Lower leg skin (tissue), 4 donors: ENCODE measurements at regions not wholly inside any gene's neighbourhood (a gene's known extent, or its start where the extent isn't known, plus 50 kb on each side); places are given as distances from the start of the nearest gene placed in this dataset.

Source experiments
- DNase-seq, 2 donors: peaks; one replicate each; pipeline ENCODE4 v3.0.0-alpha.2; 2019; ENCODE audit warnings: low spot score in 2 of 2
- H3K4me3 ChIP-seq: fragments of 200-600 bp; sonication (generic); 2 replicates; pipeline ENCODE4 v1.5.1; 2017; ENCODE audit warnings: mild to moderate bottlenecking, low read depth; ENCODE audit not compliant: poor library complexity, severe bottlenecking
- POLR2A ChIP-seq, 2 donors: fragments of 450-650 bp; IDR thresholded peaks; one replicate each; pipeline ENCODE4 v1.6.1; 2016 to 2017; ENCODE audit warnings: antibody characterized with exemption in 2 of 2, mild to moderate bottlenecking in 1 of 2, moderate library complexity in 1 of 2
- WGBS, 2 donors: methylation state at CpG; one replicate each; pipeline ENCODE4 v1.1.5; 2018; 5-methylcytosine and 5-hydroxymethylcytosine counted together
- intact Hi-C: fragments of 100-400 bp; cut with DNase I; formaldehyde crosslinking; loops from one replicate; pipeline ENCODE4 v1.15.0; 2023; ENCODE audit warnings: low total_unique reads
- TF ChIP-seq, protein P1 (sequence below), 3 donors: fragments of 450-650 bp; IDR thresholded peaks; one replicate each; pipeline ENCODE4 v1.5.1; 2016; ENCODE audit warnings: antibody characterized with exemption in 3 of 3, mild to moderate bottlenecking in 3 of 3, moderate library complexity in 2 of 3

GRCh38 chr14:98976271-98976670, 295.7 kb downstream of the BCL11B start:
- intact Hi-C loops: no loop called here
- H3K4me3 ChIP-seq: no peak overlapping the region
- no peak for DNase-seq
- WGBS, 2 donors: 54 to 63% methylated on average over 3 of the region's 3 CpGs
- TF ChIP-seq, protein P1, sequence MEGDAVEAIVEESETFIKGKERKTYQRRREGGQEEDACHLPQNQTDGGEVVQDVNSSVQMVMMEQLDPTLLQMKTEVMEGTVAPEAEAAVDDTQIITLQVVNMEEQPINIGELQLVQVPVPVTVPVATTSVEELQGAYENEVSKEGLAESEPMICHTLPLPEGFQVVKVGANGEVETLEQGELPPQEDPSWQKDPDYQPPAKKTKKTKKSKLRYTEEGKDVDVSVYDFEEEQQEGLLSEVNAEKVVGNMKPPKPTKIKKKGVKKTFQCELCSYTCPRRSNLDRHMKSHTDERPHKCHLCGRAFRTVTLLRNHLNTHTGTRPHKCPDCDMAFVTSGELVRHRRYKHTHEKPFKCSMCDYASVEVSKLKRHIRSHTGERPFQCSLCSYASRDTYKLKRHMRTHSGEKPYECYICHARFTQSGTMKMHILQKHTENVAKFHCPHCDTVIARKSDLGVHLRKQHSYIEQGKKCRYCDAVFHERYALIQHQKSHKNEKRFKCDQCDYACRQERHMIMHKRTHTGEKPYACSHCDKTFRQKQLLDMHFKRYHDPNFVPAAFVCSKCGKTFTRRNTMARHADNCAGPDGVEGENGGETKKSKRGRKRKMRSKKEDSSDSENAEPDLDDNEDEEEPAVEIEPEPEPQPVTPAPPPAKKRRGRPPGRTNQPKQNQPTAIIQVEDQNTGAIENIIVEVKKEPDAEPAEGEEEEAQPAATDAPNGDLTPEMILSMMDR (IDR thresholded peaks at IDR 0.05): no peak
- no peak for TF ChIP-seq POLR2A (IDR thresholded peaks at IDR 0.05)

DNA sequence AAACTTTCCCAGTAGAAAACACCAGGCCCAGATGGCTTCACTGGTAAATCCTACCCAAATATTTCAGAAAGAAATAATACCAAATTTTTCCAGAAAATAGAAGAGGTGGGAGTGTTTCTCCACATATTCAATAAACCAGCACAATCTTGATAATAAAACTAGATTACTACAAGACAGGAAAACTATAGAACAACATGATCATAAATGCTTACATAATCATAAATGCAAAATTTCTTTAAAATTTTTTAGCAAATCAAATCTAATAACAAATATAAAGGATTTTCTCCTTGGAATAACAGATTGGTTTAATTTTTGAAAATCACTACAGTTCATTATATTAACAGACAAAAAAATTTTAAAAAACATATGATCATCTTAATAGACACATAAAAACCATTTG, 294.5 kb downstream of the BCL11B start:
- DNase-seq: no peak
- intact Hi-C loops: no loop called here
- no peak overlapping the region for H3K4me3 ChIP-seq
- TF ChIP-seq POLR2A (IDR thresholded peaks at IDR 0.05): no peak
- TF ChIP-seq, protein P1 (IDR thresholded peaks at IDR 0.05): no peak

DNA sequence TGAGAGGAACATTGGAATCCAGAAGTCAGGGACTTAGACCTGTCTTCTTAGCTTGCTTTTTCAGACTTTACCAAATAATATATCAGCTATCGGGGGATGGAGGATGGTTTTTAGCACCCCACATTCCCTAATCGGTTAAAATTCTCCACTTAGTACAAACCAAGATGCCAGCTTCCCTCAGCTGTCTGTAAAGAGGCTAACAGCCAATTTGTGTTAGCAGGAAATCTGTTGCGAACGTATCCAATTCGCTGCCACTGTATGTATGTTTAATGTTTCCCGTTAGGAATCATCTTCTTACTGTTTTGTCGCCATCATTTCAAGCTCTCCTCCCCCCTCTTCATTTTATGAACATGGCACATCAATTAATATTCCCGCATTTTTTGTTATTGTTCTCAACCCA, 289.0 kb downstream of the BCL11B start:
- no peak for DNase-seq
- no peak overlapping the region for H3K4me3 ChIP-seq
- TF ChIP-seq, protein P1 (IDR thresholded peaks at IDR 0.05): no peak
- TF ChIP-seq POLR2A (IDR thresholded peaks at IDR 0.05): no peak
- 78% methylated on average over 8 of the region's 8 CpGs for WGBS, 2 donors
- intact Hi-C loops: no loop called here

GRCh38 chr14:98984027-98984718, 287.8 kb downstream of the BCL11B start:
- WGBS, 2 donors: 85 to 89% methylated on average over 11 of the region's 11 CpGs
- no peak overlapping the region for H3K4me3 ChIP-seq
- DNase-seq: no peak

DNA sequence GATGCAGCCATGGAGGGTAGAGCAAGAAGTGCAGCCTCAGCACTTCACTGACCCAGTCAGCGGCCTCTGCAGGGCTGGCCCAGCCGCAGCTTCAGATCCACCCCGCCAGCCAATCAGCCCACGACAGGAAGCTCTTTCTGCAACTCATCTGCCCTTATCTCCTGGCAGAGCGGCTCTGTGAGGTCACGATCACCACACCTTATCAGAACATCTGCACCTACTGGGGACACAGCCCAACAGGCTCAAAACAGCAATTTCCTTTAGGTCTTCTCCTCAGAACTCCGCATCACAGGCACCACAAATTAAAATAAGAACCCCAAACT, 287.3 kb downstream of the BCL11B start:
- intact Hi-C loops: no loop called here
- no peak for DNase-seq
- H3K4me3 ChIP-seq: no peak overlapping the region
- WGBS, 2 donors: 75 to 85% methylated on average over 7 of the region's 7 CpGs
- TF ChIP-seq, protein P1 (IDR thresholded peaks at IDR 0.05): no peak
- TF ChIP-seq POLR2A (IDR thresholded peaks at IDR 0.05): no peak

More at GRCh38 chr14:98984027-98984718, 287.8 kb downstream of the BCL11B start:
- intact Hi-C loops: no loop called here
- TF ChIP-seq, protein P1 (IDR thresholded peaks at IDR 0.05): no peak
- no peak for TF ChIP-seq POLR2A (IDR thresholded peaks at IDR 0.05)

- no peak for DNase-seq
- TF ChIP-seq, protein P1 (IDR thresholded peaks at IDR 0.05): no peak
- TF ChIP-seq POLR2A (IDR thresholded peaks at IDR 0.05): no peak
- intact Hi-C loops: no loop called here
- no peak overlapping the region for H3K4me3 ChIP-seq
- WGBS, 2 donors: 83 to 85% methylated on average over 1 of the region's 1 CpG
Measured at GRCh38 chr14:98993818-98994217, 278.2 kb downstream of the BCL11B start.
